Adipocyte (in vitro differentiated cells): ENCODE measurements at regions not wholly inside any gene's neighbourhood (a gene's known extent, or its start where the extent isn't known, plus 50 kb on each side); places are given as distances from the start of the nearest gene placed in this dataset.

Experiments used
- DNase-seq: peaks from one replicate; pipeline ENCODE4 v3.0.0-alpha.2; 2015; ENCODE audit warnings: low read depth
- H3K27me3 ChIP-seq: replicated peaks from 2 replicates; pipeline ENCODE4 v1.7.0; 2013; ENCODE audit warnings: mild to moderate bottlenecking, low read length, moderate library complexity; ENCODE audit not compliant: control insufficient read depth, insufficient read depth
- H3K36me3 ChIP-seq: 2 replicates; pipeline ENCODE4 v1.7.0; 2013; ENCODE audit warnings: low read length, mild to moderate bottlenecking, moderate library complexity; ENCODE audit not compliant: control insufficient read depth, insufficient read depth, severe bottlenecking
- H3K4me1 ChIP-seq: 2 replicates; pipeline ENCODE4 v1.7.0; 2013; ENCODE audit warnings: mild to moderate bottlenecking, low read length, moderate library complexity; ENCODE audit not compliant: control insufficient read depth, insufficient read depth
- H3K4me3 ChIP-seq: 2 replicates; pipeline ENCODE4 v1.7.0; 2013; ENCODE audit warnings: mild to moderate bottlenecking, low read length, moderate library complexity
- H3K9ac ChIP-seq: 2 replicates; pipeline ENCODE4 v1.7.0; 2013; ENCODE audit warnings: mild to moderate bottlenecking, low read length, moderate library complexity
- H3K9me3 ChIP-seq: 2 replicates; pipeline ENCODE4 v1.7.0; 2013; ENCODE audit warnings: mild to moderate bottlenecking, low read length, moderate library complexity; ENCODE audit not compliant: control insufficient read depth

GRCh38 chr6:74879234-74879633 lies 326.6 kb downstream of the COL12A1 start:
- DNase-seq: peak; percentile 85
- H3K4me1 ChIP-seq: peaks cover 12% of the 10 kb centered on the region
- H3K4me3 ChIP-seq: no peak overlapping the region
- H3K9me3 ChIP-seq: no peaks in the 10 kb centered on the region
- no peak overlapping the region for H3K9ac ChIP-seq
- H3K36me3 ChIP-seq: no peaks in the 10 kb centered on the region
- no peaks in the 10 kb centered on the region for H3K27me3 ChIP-seq

GRCh38 chr6:74875193-74875592 lies 330.7 kb downstream of the COL12A1 start:
- H3K9ac ChIP-seq: no peak overlapping the region
- H3K4me3 ChIP-seq: no peak overlapping the region
- DNase-seq: no peak
- H3K9me3 ChIP-seq: peaks cover 6% of the 10 kb centered on the region
- H3K27me3 ChIP-seq: no peaks in the 10 kb centered on the region
- H3K4me1 ChIP-seq: peaks cover 23% of the 10 kb centered on the region
- no peaks in the 10 kb centered on the region for H3K36me3 ChIP-seq

- Histone ChIP-seq H3K4me1 (peaks cover 11% of the 10 kb centered on the region), H3K4me3 (no peak overlapping the region), H3K27me3 (no peaks in the 10 kb centered on the region), H3K9ac (peak overlapping the region; percentile 36), H3K36me3 (no peaks in the 10 kb centered on the region), H3K9me3 (peaks cover 6% of the 10 kb centered on the region)
- DNase-seq: no peak
Measured at GRCh38 chr6:74872754-74873476, 332.9 kb downstream of the COL12A1 start.

- H3K9ac ChIP-seq: no peak overlapping the region
- peak overlapping the region; percentile 5 for H3K4me3 ChIP-seq
- H3K36me3 ChIP-seq: no peaks in the 10 kb centered on the region
- H3K4me1 ChIP-seq: peaks cover 11% of the 10 kb centered on the region
- H3K27me3 ChIP-seq: no peaks in the 10 kb centered on the region
- H3K9me3 ChIP-seq: peaks cover 6% of the 10 kb centered on the region
- DNase-seq: peak; percentile 72
Measured at GRCh38 chr6:74871757-74872156, 334.1 kb downstream of the COL12A1 start.

GRCh38 chr6:74870403-74870802 lies 335.4 kb downstream of the COL12A1 start:
- DNase-seq: no peak
- Histone ChIP-seq H3K4me3 (no peak overlapping the region), H3K36me3 (no peaks in the 10 kb centered on the region), H3K27me3 (no peaks in the 10 kb centered on the region), H3K9ac (no peak overlapping the region), H3K4me1 (peaks cover 11% of the 10 kb centered on the region), H3K9me3 (peaks cover 6% of the 10 kb centered on the region)

GRCh38 chr6:74867291-74867690 lies 338.6 kb downstream of the COL12A1 start:
- Histone ChIP-seq H3K9me3 (peaks cover 3% of the 10 kb centered on the region), H3K27me3 (no peaks in the 10 kb centered on the region), H3K4me1 (no peaks in the 10 kb centered on the region), H3K36me3 (no peaks in the 10 kb centered on the region), H3K9ac (no peak overlapping the region), H3K4me3 (no peak overlapping the region)
- no peak for DNase-seq

GRCh38 chr6:74863968-74864367 lies 341.9 kb downstream of the COL12A1 start:
- no peak overlapping the region for H3K9ac ChIP-seq
- H3K4me3 ChIP-seq: no peak overlapping the region
- no peaks in the 10 kb centered on the region for H3K9me3 ChIP-seq
- no peaks in the 10 kb centered on the region for H3K4me1 ChIP-seq
- no peaks in the 10 kb centered on the region for H3K27me3 ChIP-seq
- no peaks in the 10 kb centered on the region for H3K36me3 ChIP-seq
- DNase-seq: no peak

- no peaks in the 10 kb centered on the region for H3K4me1 ChIP-seq
- no peaks in the 10 kb centered on the region for H3K9me3 ChIP-seq
- H3K36me3 ChIP-seq: no peaks in the 10 kb centered on the region
- H3K4me3 ChIP-seq: no peak overlapping the region
- no peak for DNase-seq
- no peaks in the 10 kb centered on the region for H3K27me3 ChIP-seq
- H3K9ac ChIP-seq: no peak overlapping the region
Measured at GRCh38 chr6:74860456-74860855, 345.4 kb downstream of the COL12A1 start.

GRCh38 chr6:74857157-74857556 lies 348.7 kb downstream of the COL12A1 start:
- H3K9me3 ChIP-seq: no peaks in the 10 kb centered on the region

GRCh38 chr6:74853991-74854390 lies 351.9 kb downstream of the COL12A1 start:
- Histone ChIP-seq H3K9ac (no peak overlapping the region), H3K36me3 (no peaks in the 10 kb centered on the region), H3K4me1 (peaks cover 23% of the 10 kb centered on the region), H3K4me3 (no peak overlapping the region), H3K9me3 (no peaks in the 10 kb centered on the region), H3K27me3 (no peaks in the 10 kb centered on the region)
- peak; percentile 13 for DNase-seq

More at GRCh38 chr6:74857157-74857556, 348.7 kb downstream of the COL12A1 start:
- Histone ChIP-seq H3K9ac (no peak overlapping the region), H3K27me3 (no peaks in the 10 kb centered on the region), H3K4me1 (peaks cover 11% of the 10 kb centered on the region), H3K36me3 (no peaks in the 10 kb centered on the region), H3K4me3 (no peak overlapping the region)
- DNase-seq: no peak

GRCh38 chr6:74851596-74851995 lies 354.3 kb downstream of the COL12A1 start:
- Histone ChIP-seq H3K4me3 (peak overlapping the region; percentile 36), H3K27me3 (no peaks in the 10 kb centered on the region), H3K4me1 (peaks cover 23% of the 10 kb centered on the region), H3K9me3 (no peaks in the 10 kb centered on the region), H3K9ac (peak overlapping the region; percentile 50), H3K36me3 (no peaks in the 10 kb centered on the region)
- peak; percentile 75 for DNase-seq

GRCh38 chr6:74840953-74841352 lies 364.9 kb downstream of the COL12A1 start:
- no peak overlapping the region for H3K9ac ChIP-seq
- no peaks in the 10 kb centered on the region for H3K27me3 ChIP-seq
- DNase-seq: no peak
- no peaks in the 10 kb centered on the region for H3K4me1 ChIP-seq
- H3K9me3 ChIP-seq: no peaks in the 10 kb centered on the region
- no peak overlapping the region for H3K4me3 ChIP-seq
- no peaks in the 10 kb centered on the region for H3K36me3 ChIP-seq
